GM12864 (cell line): ENCODE measurements at regions not wholly inside any gene's neighbourhood (a gene's known extent, or its start where the extent isn't known, plus 50 kb on each side); places are given as distances from the start of the nearest gene placed in this dataset.
"Not testable (repeated sequence)": the region's sequence is repeated elsewhere in the genome, so short reads cannot be mapped to it uniquely, and the experiment has no call there.

Experiments
- DNase-seq: peaks from one replicate; pipeline ENCODE4 v3.0.0-alpha.2; 2011; ENCODE audit warnings: low read depth
- H3K4me3 ChIP-seq: 2 replicates; pipeline ENCODE4 v1.5.1; 2011; ENCODE audit warnings: mild to moderate bottlenecking, low read depth, low read length, control low read depth
- TF ChIP-seq, protein P1 (sequence below): IDR thresholded peaks from 2 replicates; pipeline ENCODE4 v1.5.1; 2011; ENCODE audit warnings: low read depth, mild to moderate bottlenecking, moderate library complexity, low read length, control low read depth, inconsistent platforms; ENCODE audit errors: missing control alignments

DNA sequence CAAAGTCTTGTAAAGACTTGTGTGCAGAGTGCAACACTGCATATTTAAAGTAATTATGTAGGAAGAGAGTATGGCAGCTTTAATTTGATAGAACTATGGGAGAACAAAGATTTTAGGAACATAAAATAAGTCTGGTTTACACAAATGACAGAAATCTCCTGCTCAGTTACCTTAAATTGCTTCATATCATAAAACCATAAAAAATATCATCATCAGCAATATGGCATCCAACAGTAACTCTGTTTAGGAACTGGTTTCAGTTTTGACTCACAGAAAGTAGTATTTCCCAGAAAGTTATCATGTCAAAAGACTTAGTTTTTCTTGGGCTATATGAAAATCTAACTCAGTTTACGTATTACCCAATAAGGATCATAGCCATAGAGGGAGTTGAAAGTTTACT is 292.1 kb upstream of the PMFBP1 start:
- no peak overlapping the region for H3K4me3 ChIP-seq
- TF ChIP-seq, protein P1, sequence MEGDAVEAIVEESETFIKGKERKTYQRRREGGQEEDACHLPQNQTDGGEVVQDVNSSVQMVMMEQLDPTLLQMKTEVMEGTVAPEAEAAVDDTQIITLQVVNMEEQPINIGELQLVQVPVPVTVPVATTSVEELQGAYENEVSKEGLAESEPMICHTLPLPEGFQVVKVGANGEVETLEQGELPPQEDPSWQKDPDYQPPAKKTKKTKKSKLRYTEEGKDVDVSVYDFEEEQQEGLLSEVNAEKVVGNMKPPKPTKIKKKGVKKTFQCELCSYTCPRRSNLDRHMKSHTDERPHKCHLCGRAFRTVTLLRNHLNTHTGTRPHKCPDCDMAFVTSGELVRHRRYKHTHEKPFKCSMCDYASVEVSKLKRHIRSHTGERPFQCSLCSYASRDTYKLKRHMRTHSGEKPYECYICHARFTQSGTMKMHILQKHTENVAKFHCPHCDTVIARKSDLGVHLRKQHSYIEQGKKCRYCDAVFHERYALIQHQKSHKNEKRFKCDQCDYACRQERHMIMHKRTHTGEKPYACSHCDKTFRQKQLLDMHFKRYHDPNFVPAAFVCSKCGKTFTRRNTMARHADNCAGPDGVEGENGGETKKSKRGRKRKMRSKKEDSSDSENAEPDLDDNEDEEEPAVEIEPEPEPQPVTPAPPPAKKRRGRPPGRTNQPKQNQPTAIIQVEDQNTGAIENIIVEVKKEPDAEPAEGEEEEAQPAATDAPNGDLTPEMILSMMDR, result no peak
- no peak for DNase-seq

DNA sequence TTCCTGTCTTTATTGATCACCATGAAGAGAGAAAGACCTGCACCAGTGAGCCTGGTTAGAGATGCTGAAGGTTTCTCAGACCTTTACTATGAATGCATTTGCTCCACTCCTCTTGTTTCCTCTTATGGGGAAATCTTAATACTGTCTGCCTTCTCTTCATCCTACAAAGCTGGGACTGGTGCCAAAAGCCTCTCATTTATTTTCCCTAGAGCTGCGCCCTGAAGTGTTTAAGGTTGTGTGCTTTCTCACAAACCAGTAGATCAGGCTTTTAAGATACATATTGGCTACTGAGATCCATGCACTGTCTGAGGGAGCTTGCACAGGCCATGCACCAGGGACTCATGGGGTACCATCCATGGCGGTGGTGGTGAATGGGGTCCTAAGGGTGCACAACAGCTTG is 286.1 kb upstream of the PMFBP1 start:
- TF ChIP-seq, protein P1, result no peak
- no peak for DNase-seq

DNA sequence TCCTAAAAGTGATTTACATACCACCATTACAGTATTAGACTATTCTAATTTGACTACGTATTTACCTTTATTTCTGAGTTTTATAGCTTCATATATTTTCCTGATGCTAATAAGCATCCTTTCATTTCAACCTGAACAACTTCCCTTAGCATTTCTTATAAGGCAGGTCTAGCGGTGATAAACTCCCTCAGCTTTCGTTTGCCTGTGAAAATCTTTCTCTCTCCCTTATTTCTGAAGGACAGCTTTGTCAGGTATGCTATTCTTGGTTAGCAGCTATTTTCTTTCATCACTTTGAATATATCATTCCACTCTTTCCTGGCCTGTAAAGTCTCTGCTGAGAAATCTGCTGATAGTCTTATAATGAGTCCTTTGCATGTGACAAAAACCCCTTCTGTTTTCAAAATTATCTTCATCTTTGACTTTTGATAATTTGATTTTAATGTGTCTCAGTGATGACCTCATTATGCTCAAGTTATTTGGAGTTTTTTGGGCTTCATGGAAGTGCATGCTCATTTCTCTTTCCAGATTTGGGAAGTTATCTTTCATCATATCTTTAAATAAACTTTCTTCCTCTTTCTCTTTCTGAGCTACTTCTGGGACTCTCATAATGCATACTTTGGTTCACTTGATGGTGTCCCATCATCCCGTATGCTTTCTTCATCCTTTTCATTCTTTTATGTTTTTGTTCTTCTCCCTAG is 285.4 kb upstream of the PMFBP1 start:
- DNase-seq, result no peak
- no peak overlapping the region for H3K4me3 ChIP-seq
- TF ChIP-seq, protein P1, result no peak

More for the DNA sequence above, 286.1 kb upstream of the PMFBP1 start:
- no peak overlapping the region for H3K4me3 ChIP-seq

DNA sequence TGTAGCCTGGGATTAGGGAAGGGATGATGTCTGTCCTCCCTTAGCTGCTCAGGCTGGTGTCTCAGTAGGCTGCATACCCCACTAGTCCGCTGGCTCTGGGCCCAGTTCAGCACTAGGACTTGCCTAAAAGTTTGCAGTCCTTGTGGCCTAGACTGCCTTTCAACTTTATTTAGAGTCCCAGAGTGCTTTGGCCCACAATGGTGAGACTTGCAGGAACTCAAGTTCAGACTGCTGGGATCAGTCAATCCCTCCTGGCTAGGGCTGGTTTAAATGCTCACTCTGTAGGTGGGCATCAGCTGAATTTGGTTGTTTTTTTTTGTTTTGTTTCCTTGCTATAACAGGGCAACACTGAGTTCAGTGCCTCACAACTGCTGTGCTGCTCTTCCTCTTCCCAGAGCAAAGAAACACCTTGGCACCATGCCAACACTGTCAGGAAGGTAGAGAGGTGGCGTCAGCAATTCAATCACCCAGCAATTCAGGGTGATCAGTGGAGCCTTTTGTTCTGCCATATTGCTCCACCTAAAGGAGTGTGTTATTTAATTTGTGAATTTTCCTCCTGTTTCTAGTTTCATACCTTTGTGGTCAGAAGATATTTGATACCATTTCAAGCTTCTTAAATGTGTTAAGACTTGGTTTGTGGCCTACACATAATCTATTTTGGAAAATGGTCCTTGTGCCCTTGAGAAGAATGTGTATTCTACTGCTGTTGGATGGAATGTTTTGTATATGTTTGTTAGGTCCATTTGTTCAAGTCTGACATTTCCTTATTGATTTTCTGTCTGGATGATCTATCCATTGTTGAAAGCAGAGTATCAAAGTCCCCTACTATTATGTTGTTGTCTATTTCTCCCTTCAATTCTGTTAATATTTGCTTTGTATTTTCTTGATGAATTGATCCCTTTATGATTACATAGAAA is 284.0 kb upstream of the PMFBP1 start:
- TF ChIP-seq, protein P1, result no peak
- no peak for DNase-seq
- no peak overlapping the region for H3K4me3 ChIP-seq

DNA sequence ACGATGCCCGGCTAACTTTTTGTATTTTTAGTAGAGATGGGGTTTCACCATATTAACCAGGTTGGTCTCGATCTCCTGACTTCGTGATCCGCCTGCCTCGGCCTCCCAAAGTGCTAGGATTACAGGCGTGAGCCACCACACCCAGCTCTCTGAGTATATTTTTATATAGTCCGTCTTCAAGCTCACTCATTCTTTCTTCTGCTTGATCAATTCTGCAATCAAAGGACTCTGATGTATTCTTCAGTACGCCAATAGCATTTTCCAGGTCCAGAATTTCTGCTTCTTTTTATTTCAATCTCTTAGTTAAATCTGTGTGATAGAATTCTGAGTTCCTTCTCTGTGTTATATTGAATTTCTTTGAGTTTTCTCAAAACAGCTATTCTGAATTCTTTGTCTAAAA is 281.9 kb upstream of the PMFBP1 start:
- H3K4me3 ChIP-seq, DNase-seq: not testable (repeated sequence)

DNA sequence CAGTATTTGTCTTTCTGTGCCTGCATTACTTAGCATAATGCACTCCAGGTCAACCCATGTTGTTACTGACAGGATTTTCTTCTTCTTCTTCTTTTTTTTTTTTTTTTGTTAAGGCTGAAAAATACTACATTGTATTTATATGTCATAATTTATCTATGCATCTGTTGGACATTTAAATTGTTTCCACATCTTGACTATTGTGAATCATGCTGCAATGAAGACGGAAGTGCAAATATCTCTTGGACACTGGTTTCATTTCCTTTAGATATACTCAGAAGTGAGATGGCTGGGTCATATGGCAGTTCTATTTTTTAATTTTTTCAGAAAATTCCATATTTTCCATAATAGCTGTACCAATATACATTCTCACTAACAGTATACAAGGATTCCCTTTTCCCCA is 272.7 kb upstream of the PMFBP1 start:
- TF ChIP-seq, protein P1, result no peak
- no peak for DNase-seq
- H3K4me3 ChIP-seq, result no peak overlapping the region

DNA sequence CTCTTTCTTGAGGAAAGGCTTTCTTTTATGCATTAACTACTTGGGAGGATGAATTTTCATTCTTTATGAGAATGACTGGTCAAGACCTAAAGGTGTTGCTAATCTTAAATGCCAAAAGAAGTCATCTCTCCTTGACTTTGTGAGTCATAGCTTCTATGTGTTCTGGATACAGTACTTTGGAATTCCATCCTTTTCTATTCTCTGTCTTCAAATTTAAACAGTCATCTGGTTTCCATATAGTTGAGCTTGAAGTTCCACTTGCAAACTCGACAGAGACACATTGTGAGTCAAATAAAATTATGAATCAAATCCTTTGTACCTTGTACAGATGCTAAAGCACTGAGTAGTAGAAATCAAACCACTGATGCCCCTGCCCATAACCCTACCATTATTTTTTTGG is 271.9 kb upstream of the PMFBP1 start:
- DNase-seq, result no peak
- TF ChIP-seq, protein P1, result no peak
- no peak overlapping the region for H3K4me3 ChIP-seq
